Vagina (tissue), 2 donors: ENCODE measurements at regions not wholly inside any gene's neighbourhood (a gene's known extent, or its start where the extent isn't known, plus 50 kb on each side); places are given as distances from the start of the nearest gene placed in this dataset.

ENCODE experiments used
- POLR2A ChIP-seq, 2 donors: fragments of 450-650 bp; IDR thresholded peaks; one replicate each; pipeline ENCODE4 v1.6.1; 2017; ENCODE audit warnings: antibody characterized with exemption in 2 of 2, mild to moderate bottlenecking in 2 of 2, moderate library complexity in 2 of 2
- TF ChIP-seq, protein P1 (sequence below), 3 experiments: fragments of 450-650 bp in 2 of 3; fragments of 200-600 bp in 1 of 3; sonication (generic) in 1 of 3; IDR thresholded peaks; one replicate each; pipeline ENCODE4 v1.5.1; 2017 to 2019; ENCODE audit warnings: antibody characterized with exemption in 3 of 3, mild to moderate bottlenecking in 2 of 3, moderate library complexity in 2 of 3

DNA sequence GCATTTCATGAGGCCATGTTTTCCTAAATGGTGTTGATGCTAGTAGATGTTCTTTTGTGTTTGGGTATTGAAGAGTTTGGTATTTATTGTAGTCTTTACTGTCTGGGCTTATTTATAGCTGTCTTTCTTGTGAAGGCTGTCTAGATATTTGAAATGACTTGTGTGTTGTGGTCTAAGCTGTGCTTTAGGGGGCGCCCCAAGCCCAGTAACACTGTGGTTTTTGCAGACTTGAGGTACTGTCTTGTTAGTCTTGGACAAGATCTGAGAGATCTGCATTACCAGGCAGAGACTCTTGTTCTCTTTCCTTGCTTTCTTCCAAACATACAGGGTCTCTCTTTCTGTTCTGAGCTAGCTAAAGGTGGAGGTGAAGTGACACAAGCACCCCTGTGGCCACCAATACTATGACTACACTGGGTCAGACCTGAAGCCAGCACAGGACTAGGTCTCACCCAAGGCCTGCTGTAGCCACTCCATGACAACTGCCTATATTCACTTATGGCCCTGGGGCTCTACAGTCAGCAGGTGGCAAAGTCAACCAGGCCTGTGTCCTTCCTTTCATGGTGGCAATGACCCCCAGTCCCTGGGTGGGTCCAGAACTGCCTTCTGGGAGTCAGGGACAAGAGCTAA is 152.1 kb upstream of the TBC1D5 start:
- TF ChIP-seq, protein P1, sequence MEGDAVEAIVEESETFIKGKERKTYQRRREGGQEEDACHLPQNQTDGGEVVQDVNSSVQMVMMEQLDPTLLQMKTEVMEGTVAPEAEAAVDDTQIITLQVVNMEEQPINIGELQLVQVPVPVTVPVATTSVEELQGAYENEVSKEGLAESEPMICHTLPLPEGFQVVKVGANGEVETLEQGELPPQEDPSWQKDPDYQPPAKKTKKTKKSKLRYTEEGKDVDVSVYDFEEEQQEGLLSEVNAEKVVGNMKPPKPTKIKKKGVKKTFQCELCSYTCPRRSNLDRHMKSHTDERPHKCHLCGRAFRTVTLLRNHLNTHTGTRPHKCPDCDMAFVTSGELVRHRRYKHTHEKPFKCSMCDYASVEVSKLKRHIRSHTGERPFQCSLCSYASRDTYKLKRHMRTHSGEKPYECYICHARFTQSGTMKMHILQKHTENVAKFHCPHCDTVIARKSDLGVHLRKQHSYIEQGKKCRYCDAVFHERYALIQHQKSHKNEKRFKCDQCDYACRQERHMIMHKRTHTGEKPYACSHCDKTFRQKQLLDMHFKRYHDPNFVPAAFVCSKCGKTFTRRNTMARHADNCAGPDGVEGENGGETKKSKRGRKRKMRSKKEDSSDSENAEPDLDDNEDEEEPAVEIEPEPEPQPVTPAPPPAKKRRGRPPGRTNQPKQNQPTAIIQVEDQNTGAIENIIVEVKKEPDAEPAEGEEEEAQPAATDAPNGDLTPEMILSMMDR (IDR thresholded peaks at IDR 0.05), result no peak
- TF ChIP-seq POLR2A (IDR thresholded peaks at IDR 0.05), result no peak
